Prostate gland (tissue), 2 donors: ENCODE measurements at regions not wholly inside any gene's neighbourhood (a gene's known extent, or its start where the extent isn't known, plus 50 kb on each side); places are given as distances from the start of the nearest gene placed in this dataset.

Experiments used
- DNase-seq: peaks from one replicate; pipeline ENCODE4 v3.0.0-alpha.2; 2019; ENCODE audit warnings: low spot score
- H3K27ac ChIP-seq, 2 donors: fragments of 200-600 bp; sonication (generic); 2 replicates each; pipeline ENCODE4 v1.5.1; 2017 to 2019
- H3K27me3 ChIP-seq: fragments of 200-600 bp; sonication (generic); replicated peaks from 2 replicates; pipeline ENCODE4 v1.5.1; 2019; ENCODE audit not compliant: insufficient read depth
- H3K36me3 ChIP-seq, 2 donors: fragments of 200-600 bp; sonication (generic); 1 replicate in 1 of 2; 2 replicates in 1 of 2; pipeline versions ENCODE4 v1.5.1 to v1.8.1; 2017 to 2019
- H3K4me1 ChIP-seq: fragments of 200-600 bp; sonication (generic); replicated peaks from 2 replicates; pipeline ENCODE4 v1.5.1; 2019
- H3K4me3 ChIP-seq, 2 donors: fragments of 200-600 bp; sonication (generic); 2 replicates each; pipeline ENCODE4 v1.5.1; 2017 to 2019
- H3K9me3 ChIP-seq: fragments of 200-600 bp; sonication (generic); 2 replicates; pipeline ENCODE4 v1.5.1; 2017
- POLR2A ChIP-seq: fragments of 450-650 bp; IDR thresholded peaks from one replicate; pipeline ENCODE4 v1.6.1; 2016; ENCODE audit warnings: antibody characterized with exemption, mild to moderate bottlenecking
- POLR2AphosphoS5 ChIP-seq: sonication (generic); formaldehyde crosslinking; IDR thresholded peaks from one replicate; pipeline ENCODE4 v1.6.1; 2017; ENCODE audit warnings: antibody characterized with exemption
- WGBS: methylation state at CpG from one replicate; pipeline ENCODE4 v1.1.5; 2018; 5-methylcytosine and 5-hydroxymethylcytosine counted together
- intact Hi-C: fragments of 100-400 bp; cut with DNase I; formaldehyde crosslinking; loops from one replicate; pipeline ENCODE4 v1.14.2; 2022
- TF ChIP-seq, protein P1 (sequence below), 4 experiments: fragments of 200-600 bp in 2 of 4; fragments of 450-650 bp in 2 of 4; sonication (generic) in 2 of 4; IDR thresholded peaks; 1 replicate in 3 of 4; 2 replicates in 1 of 4; pipeline ENCODE4 v1.5.1; 2016 to 2019; ENCODE audit warnings: antibody characterized with exemption in 4 of 4, mild to moderate bottlenecking in 2 of 4, moderate library complexity in 2 of 4

DNA sequence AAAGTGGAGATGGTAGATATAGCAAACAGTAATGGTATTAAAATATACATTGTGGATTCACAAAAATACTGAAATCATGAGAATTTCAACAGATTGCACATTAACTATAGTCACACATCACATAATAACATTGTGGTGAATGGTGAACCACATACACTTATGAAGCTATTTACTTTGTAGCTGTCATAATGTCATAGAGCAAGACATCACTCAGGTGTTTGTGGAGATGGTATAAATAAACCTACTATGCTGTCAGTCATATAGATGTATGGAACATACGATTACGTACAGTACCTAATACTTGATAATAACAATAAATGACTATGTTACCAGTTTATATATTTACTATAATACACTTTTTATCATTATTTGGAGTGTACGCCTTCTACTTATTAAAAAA lies 1416.0 kb upstream of the ALCAM start:
- Histone ChIP-seq H3K27me3 (no peaks in the 10 kb centered on the region), H3K27ac (no peak overlapping the region), H3K36me3 (no peaks in the 10 kb centered on the region), H3K4me1 (no peaks in the 10 kb centered on the region), H3K4me3 (no peak overlapping the region), H3K9me3 (no peaks in the 10 kb centered on the region)
- WGBS: 79% methylated on average over 3 of the region's 3 CpGs
- no peak for TF ChIP-seq POLR2AphosphoS5
- no peak for TF ChIP-seq POLR2A
- TF ChIP-seq, protein P1, sequence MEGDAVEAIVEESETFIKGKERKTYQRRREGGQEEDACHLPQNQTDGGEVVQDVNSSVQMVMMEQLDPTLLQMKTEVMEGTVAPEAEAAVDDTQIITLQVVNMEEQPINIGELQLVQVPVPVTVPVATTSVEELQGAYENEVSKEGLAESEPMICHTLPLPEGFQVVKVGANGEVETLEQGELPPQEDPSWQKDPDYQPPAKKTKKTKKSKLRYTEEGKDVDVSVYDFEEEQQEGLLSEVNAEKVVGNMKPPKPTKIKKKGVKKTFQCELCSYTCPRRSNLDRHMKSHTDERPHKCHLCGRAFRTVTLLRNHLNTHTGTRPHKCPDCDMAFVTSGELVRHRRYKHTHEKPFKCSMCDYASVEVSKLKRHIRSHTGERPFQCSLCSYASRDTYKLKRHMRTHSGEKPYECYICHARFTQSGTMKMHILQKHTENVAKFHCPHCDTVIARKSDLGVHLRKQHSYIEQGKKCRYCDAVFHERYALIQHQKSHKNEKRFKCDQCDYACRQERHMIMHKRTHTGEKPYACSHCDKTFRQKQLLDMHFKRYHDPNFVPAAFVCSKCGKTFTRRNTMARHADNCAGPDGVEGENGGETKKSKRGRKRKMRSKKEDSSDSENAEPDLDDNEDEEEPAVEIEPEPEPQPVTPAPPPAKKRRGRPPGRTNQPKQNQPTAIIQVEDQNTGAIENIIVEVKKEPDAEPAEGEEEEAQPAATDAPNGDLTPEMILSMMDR (IDR thresholded peaks at IDR 0.05): no peak
- no peak for DNase-seq
- intact Hi-C loops: no loop called here

GRCh38 chr3:103953796-103954195 lies 1412.9 kb upstream of the ALCAM start:
- WGBS: 93% methylated on average over 2 of the region's 2 CpGs
- no peak for DNase-seq
- Histone ChIP-seq H3K27me3 (no peaks in the 10 kb centered on the region), H3K9me3 (no peaks in the 10 kb centered on the region), H3K27ac (no peak overlapping the region), H3K36me3 (no peaks in the 10 kb centered on the region), H3K4me3 (no peak overlapping the region), H3K4me1 (no peaks in the 10 kb centered on the region)
- intact Hi-C loops: no loop called here
- TF ChIP-seq, protein P1 (IDR thresholded peaks at IDR 0.05): no peak
- TF ChIP-seq POLR2A (no peak), POLR2AphosphoS5 (no peak)

DNA sequence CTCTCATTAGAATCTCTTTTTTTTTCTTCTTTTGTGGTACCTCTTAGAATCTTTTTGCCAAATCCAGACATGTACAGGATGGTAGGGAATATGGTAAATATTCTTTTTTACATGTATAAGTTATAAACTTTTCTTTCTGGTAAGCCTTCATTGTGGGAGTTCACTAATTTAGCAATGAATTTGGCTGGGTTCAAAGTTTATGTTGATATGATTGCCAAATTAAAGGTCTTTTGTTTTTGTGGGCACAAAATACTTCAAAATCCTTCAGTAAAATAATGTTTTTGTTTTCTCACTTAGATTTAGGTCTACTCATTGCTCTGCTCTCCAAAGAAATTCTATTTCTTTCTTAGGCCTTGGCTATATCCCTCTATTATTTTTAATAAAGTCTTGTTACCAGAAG lies 1405.9 kb upstream of the ALCAM start:
- TF ChIP-seq, protein P1 (IDR thresholded peaks at IDR 0.05): no peak
- no peak for TF ChIP-seq POLR2AphosphoS5
- no peak for TF ChIP-seq POLR2A
- Histone ChIP-seq H3K27me3 (no peaks in the 10 kb centered on the region), H3K4me3 (no peak overlapping the region), H3K4me1 (no peaks in the 10 kb centered on the region), H3K9me3 (no peaks in the 10 kb centered on the region), H3K36me3 (no peaks in the 10 kb centered on the region), H3K27ac (no peak overlapping the region)
- intact Hi-C loops: no loop called here
- DNase-seq: no peak

- TF ChIP-seq, protein P1 (IDR thresholded peaks at IDR 0.05): no peak
- TF ChIP-seq POLR2A: no peak
- TF ChIP-seq POLR2AphosphoS5: no peak
- 58% methylated on average over 2 of the region's 2 CpGs for WGBS
- H3K36me3 ChIP-seq: no peaks in the 10 kb centered on the region
- no peaks in the 10 kb centered on the region for H3K9me3 ChIP-seq
- no peak overlapping the region for H3K27ac ChIP-seq
- H3K4me3 ChIP-seq: no peak overlapping the region
- no peaks in the 10 kb centered on the region for H3K27me3 ChIP-seq
- H3K4me1 ChIP-seq: no peaks in the 10 kb centered on the region
- DNase-seq: no peak
- intact Hi-C loops: no loop called here
These were observed 1403.1 kb upstream of the ALCAM start for GRCh38 chr3:103963599-103963998.

DNA sequence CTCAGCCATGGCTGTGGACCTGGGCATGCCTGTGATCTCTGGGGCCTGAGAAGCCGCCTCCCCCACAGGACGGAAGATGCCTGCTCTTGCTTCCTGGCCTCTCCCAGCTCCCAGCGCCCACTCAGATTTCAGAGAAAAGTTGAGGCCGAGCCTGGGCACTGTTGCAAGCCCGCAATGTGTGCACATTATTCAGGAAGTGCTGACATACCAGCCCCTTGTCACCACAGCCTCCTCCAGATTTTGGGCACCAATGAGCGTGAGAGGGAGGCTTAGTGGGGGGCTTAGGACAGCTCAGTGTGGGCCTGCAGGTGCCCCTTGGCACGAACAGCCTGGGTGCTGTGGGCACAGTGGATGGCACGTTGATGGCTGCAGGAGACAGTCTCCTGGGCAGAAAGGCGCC lies 1400.9 kb upstream of the ALCAM start:
- no peak overlapping the region for H3K27ac ChIP-seq
- no peaks in the 10 kb centered on the region for H3K36me3 ChIP-seq
- no peak for DNase-seq
- TF ChIP-seq, protein P1 (IDR thresholded peaks at IDR 0.05): no peak
- TF ChIP-seq POLR2A (no peak), POLR2AphosphoS5 (no peak)
- intact Hi-C loops: no loop called here
- WGBS: 97% methylated on average over 7 of the region's 9 CpGs
- no peaks in the 10 kb centered on the region for H3K4me1 ChIP-seq
- H3K9me3 ChIP-seq: no peaks in the 10 kb centered on the region
- H3K4me3 ChIP-seq: no peak overlapping the region
- no peaks in the 10 kb centered on the region for H3K27me3 ChIP-seq
